ENCODE measurements at regions not wholly inside any gene's neighbourhood (a gene's known extent, or its start where the extent isn't known, plus 50 kb on each side); places are given as distances from the start of the nearest gene placed in this dataset.

GRCh38 chr12:116497051-116497591 is 62.1 kb upstream of the MAP1LC3B2 start:
- intact Hi-C loops (cut with DNase I, micrococcal nuclease): no loop called here
- ATAC-seq (peak; percentile 88), DNase-seq (peak in 2 of 3 donors; percentile 16 to 61)
- no peak for TF ChIP-seq CTCF (IDR thresholded peaks at IDR 0.05)
- H3K4me3 ChIP-seq: no peak overlapping the region
- H3K4me1 ChIP-seq (ENCODE audit: low read depth): no peaks in the 10 kb centered on the region
- H3K36me3 ChIP-seq (ENCODE audit: low read depth): no peaks in the 10 kb centered on the region
- no peaks in the 10 kb centered on the region for H3K9me3 ChIP-seq

DNA sequence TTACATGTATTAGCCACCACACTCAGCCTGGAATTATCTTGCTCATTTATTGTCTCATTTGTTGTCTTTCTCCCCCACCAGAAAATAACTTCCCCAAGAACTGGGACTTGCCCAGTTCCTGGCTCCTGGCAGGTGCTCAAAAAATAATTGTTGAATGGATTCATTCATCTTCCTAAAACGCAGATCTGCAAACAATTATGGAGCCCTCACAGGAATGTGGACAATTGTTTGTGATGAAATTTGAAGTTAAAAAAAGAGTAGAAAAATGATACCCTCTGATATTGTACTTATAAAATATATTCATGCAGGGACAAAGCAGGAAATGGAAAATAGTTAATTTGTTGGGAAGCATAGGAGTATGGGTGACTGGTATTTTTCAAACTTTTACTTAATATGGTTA is 60.7 kb upstream of the MAP1LC3B2 start:
- no peak overlapping the region for H3K4me3 ChIP-seq
- no peaks in the 10 kb centered on the region for H3K36me3 ChIP-seq (ENCODE audit: low read depth)
- no peaks in the 10 kb centered on the region for H3K9me3 ChIP-seq
- no peak for TF ChIP-seq CTCF (IDR thresholded peaks at IDR 0.05)
- intact Hi-C loops (cut with DNase I, micrococcal nuclease): no loop called here
- no peaks in the 10 kb centered on the region for H3K4me1 ChIP-seq (ENCODE audit: low read depth)
- DNase-seq (no peak), ATAC-seq (no peak)

GRCh38 chr12:116502141-116502725 is 56.9 kb upstream of the MAP1LC3B2 start:
- no peak for DNase-seq
- ATAC-seq: no peak
- Histone ChIP-seq H3K36me3 (ENCODE audit: low read depth) (no peaks in the 10 kb centered on the region), H3K9me3 (no peaks in the 10 kb centered on the region), H3K4me1 (ENCODE audit: low read depth) (no peaks in the 10 kb centered on the region), H3K4me3 (no peak overlapping the region)
- no peak for TF ChIP-seq CTCF (IDR thresholded peaks at IDR 0.05)
- intact Hi-C loops (cut with DNase I, micrococcal nuclease): no loop called here

DNA sequence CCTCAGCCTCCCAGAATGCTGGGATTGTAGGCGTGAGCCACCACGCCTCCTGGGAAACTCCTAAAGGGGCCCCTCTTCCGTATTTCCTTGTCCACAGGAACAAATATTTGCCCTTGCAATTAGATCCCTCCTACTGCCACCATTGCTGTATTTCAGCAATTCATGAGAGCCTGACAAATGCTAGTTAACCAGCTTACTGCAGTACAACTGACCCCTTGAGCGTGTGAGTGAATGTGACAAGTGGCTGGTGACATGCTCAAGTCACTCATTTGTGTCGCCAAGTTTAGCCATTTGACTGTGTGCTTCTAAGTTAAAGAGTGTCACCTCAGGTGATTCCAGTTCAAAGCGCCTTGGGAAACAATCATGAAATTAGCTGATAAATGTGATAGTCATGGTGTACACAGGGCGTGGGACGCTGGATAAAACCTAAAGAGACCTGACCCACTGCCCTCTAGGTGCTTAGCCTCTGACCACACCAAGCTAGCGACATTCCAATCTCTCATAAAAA is 56.1 kb upstream of the MAP1LC3B2 start:
- Histone ChIP-seq H3K4me1 (ENCODE audit: low read depth) (no peaks in the 10 kb centered on the region), H3K9me3 (no peaks in the 10 kb centered on the region), H3K4me3 (no peak overlapping the region), H3K36me3 (ENCODE audit: low read depth) (no peaks in the 10 kb centered on the region)
- ATAC-seq: peak; percentile 81
- no peak for TF ChIP-seq CTCF (IDR thresholded peaks at IDR 0.05)
- intact Hi-C loops (cut with DNase I, micrococcal nuclease): no loop called here
- DNase-seq: no peak

DNA sequence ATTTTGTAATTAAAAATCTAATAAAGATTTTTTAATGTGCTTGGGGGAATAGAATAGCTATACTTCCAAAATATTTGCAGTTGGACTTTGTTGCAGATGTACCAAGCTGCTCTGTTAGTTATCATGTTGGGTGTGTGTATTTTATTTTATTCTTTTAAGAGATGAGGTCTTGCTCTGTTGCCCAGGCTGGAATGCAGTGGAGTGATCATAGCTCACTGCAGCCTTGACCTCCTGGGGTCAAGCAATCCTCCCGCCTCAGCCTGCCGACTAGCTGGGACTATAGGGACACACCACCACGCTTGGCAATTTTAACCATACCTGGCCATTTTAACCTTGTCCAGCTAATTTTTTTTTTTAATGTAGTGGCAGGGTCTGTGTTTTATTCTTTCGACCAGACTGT is 54.7 kb upstream of the MAP1LC3B2 start:
- TF ChIP-seq CTCF (IDR thresholded peaks at IDR 0.05): no peak
- Histone ChIP-seq H3K9me3 (no peaks in the 10 kb centered on the region), H3K4me1 (ENCODE audit: low read depth) (peaks cover 4% of the 10 kb centered on the region), H3K4me3 (no peak overlapping the region), H3K36me3 (ENCODE audit: low read depth) (no peaks in the 10 kb centered on the region)
- DNase-seq (no peak), ATAC-seq (no peak)
- intact Hi-C loops (cut with DNase I, micrococcal nuclease): no loop called here
